Heart left ventricle (tissue), 13 donors: ENCODE measurements at regions not wholly inside any gene's neighbourhood (a gene's known extent, or its start where the extent isn't known, plus 50 kb on each side); places are given as distances from the start of the nearest gene placed in this dataset.

Experiments used
- CTCF ChIP-seq, 12 donors: fragments of 200-600 bp; sonication (generic) in 4 of 12; IDR thresholded peaks; one replicate each; pipeline versions ENCODE4 v1.5.0 to v1.8.0; 2018 to 2022; ENCODE audit warnings: antibody characterized with exemption in 12 of 12, mild to moderate bottlenecking in 5 of 12
- POLR2A ChIP-seq, 2 donors: fragments of 450-650 bp; IDR thresholded peaks; one replicate each; pipeline ENCODE4 v1.6.1; 2017; ENCODE audit warnings: antibody characterized with exemption in 2 of 2, mild to moderate bottlenecking in 2 of 2, moderate library complexity in 2 of 2
- donor health status: ischemic (EF 13 %, LVEDD 7.1; RV severe dilation, severe dysfunction).
- donor health status: DM: no; HTN: yes; CAD: no.
- donor health status: DM: no; HTN: no; CAD: no.
- donor health status: ischemic (EF 25% LVEDD 6.9; RV normal size, moderate dysfunction).
- donor health status: ischemic (EF 25% LVEDD 5.7; RV mildly dilated, moderate dysfunction).
- donor health status: ischemic (EF 35%, LVEDD 5.7; RV mildly dilated, moderate dysfunction).
- donor health status: nonischemic (EF 11% LVEDD 7.7; RV severe dilation, severe dysfunction).
- donor health status: DM: yes; HTN: yes; CAD: no.
- donor health status: PGD.
- donor health status: ischemic (EF 29% LVEDD 5.4; RV normal size, mild dysfunction).
- donor health status: nonischemic (EF 23%, LVEDD 6.1; RV moderate dilation, normal function).

GRCh38 chr1:110760321-110760720 is 85.6 kb upstream of the KCNA3 start:
- TF ChIP-seq CTCF (IDR thresholded peaks at IDR 0.05): no peak
- no peak for TF ChIP-seq POLR2A (IDR thresholded peaks at IDR 0.05)
